Neural crest cell (in vitro differentiated cells): ENCODE measurements at regions not wholly inside any gene's neighbourhood (a gene's known extent, or its start where the extent isn't known, plus 50 kb on each side); places are given as distances from the start of the nearest gene placed in this dataset.

ENCODE experiments used
- DNase-seq: peaks from one replicate; pipeline ENCODE4 v3.0.0; 2021; ENCODE audit warnings: low read depth, mixed read lengths, low spot score
- H3K27ac Mint-ChIP-seq: one replicate; pipeline ENCODE4 v1.8.0; 2021; ENCODE audit warnings: mild to moderate bottlenecking, mixed read lengths; ENCODE audit not compliant: unreplicated experiment
- H3K27me3 Mint-ChIP-seq: 2 replicates; pipeline ENCODE4 v1.8.0; 2021; ENCODE audit warnings: low read depth, mild to moderate bottlenecking, mixed read lengths
- H3K36me3 Mint-ChIP-seq: 2 replicates; pipeline ENCODE4 v1.8.0; 2021; ENCODE audit warnings: low read depth, mild to moderate bottlenecking, mixed read lengths
- H3K4me1 Mint-ChIP-seq: 2 replicates; pipeline ENCODE4 v1.8.0; 2021; ENCODE audit warnings: mixed read lengths
- H3K4me3 Mint-ChIP-seq: one replicate; pipeline ENCODE4 v1.8.0; 2021; ENCODE audit warnings: mild to moderate bottlenecking, mixed read lengths
- H3K9me3 Mint-ChIP-seq: 2 replicates; pipeline ENCODE4 v1.8.0; 2021; ENCODE audit warnings: mixed read lengths
- CTCF ChIP-seq: fragments of 200-600 bp; sonication (generic); conservative IDR thresholded peaks from 2 replicates; pipeline ENCODE4 v1.5.0; 2021; ENCODE audit warnings: antibody characterized with exemption, mild to moderate bottlenecking

GRCh38 chr7:51693258-51693657 is 376.6 kb upstream of the COBL start:
- Mint-ChIP-seq H3K4me1 (peaks cover 15% of the 10 kb centered on the region), H3K4me3 (no peak overlapping the region), H3K27me3 (no peaks in the 10 kb centered on the region), H3K27ac (no peak overlapping the region), H3K9me3 (no peaks in the 10 kb centered on the region), H3K36me3 (no peaks in the 10 kb centered on the region)
- no peak for TF ChIP-seq CTCF
- no peak for DNase-seq

- Mint-ChIP-seq H3K36me3 (no peaks in the 10 kb centered on the region), H3K4me3 (no peak overlapping the region), H3K9me3 (peaks cover 3% of the 10 kb centered on the region), H3K27ac (no peak overlapping the region), H3K27me3 (no peaks in the 10 kb centered on the region), H3K4me1 (peaks cover 3% of the 10 kb centered on the region)
- TF ChIP-seq CTCF: no peak
- DNase-seq: no peak
Measured at GRCh38 chr7:51689547-51689946, 372.9 kb upstream of the COBL start.

GRCh38 chr7:51685794-51686193 is 369.2 kb upstream of the COBL start:
- no peak for TF ChIP-seq CTCF
- Mint-ChIP-seq H3K4me1 (no peaks in the 10 kb centered on the region), H3K4me3 (no peak overlapping the region), H3K36me3 (no peaks in the 10 kb centered on the region), H3K27me3 (no peaks in the 10 kb centered on the region), H3K27ac (no peak overlapping the region), H3K9me3 (peaks cover 3% of the 10 kb centered on the region)
- no peak for DNase-seq

- no peaks in the 10 kb centered on the region for H3K36me3 Mint-ChIP-seq
- peaks cover 4% of the 10 kb centered on the region for H3K27me3 Mint-ChIP-seq
- H3K4me3 Mint-ChIP-seq: no peak overlapping the region
Measured at GRCh38 chr7:51680594-51681399, 364.2 kb upstream of the COBL start.

GRCh38 chr7:51679358-51679757 is 362.7 kb upstream of the COBL start:
- H3K9me3 Mint-ChIP-seq: no peaks in the 10 kb centered on the region
- TF ChIP-seq CTCF: no peak
- no peaks in the 10 kb centered on the region for H3K4me1 Mint-ChIP-seq
- H3K4me3 Mint-ChIP-seq: no peak overlapping the region
- no peaks in the 10 kb centered on the region for H3K36me3 Mint-ChIP-seq
- peaks cover 4% of the 10 kb centered on the region for H3K27me3 Mint-ChIP-seq
- no peak for DNase-seq
- H3K27ac Mint-ChIP-seq: peak overlapping the region; percentile 3

More at GRCh38 chr7:51680594-51681399, 364.2 kb upstream of the COBL start:
- no peak for TF ChIP-seq CTCF
- Mint-ChIP-seq H3K27ac (no peak overlapping the region), H3K9me3 (no peaks in the 10 kb centered on the region), H3K4me1 (no peaks in the 10 kb centered on the region)
- no peak for DNase-seq
